HG03060 (cell line): ENCODE measurements at regions not wholly inside any gene's neighbourhood (a gene's known extent, or its start where the extent isn't known, plus 50 kb on each side); places are given as distances from the start of the nearest gene placed in this dataset.
A peak's percentile ranks its signal among the peaks of the same experiment; 100 is the strongest.

ENCODE experiments used
- ATAC-seq: cut with Tn5 transposase; IDR thresholded peaks from one replicate; pipeline ENCODE4 v1.9.1; 2021; ENCODE audit warnings: low read depth, moderate number of reproducible peaks; ENCODE audit not compliant: unreplicated experiment

DNA sequence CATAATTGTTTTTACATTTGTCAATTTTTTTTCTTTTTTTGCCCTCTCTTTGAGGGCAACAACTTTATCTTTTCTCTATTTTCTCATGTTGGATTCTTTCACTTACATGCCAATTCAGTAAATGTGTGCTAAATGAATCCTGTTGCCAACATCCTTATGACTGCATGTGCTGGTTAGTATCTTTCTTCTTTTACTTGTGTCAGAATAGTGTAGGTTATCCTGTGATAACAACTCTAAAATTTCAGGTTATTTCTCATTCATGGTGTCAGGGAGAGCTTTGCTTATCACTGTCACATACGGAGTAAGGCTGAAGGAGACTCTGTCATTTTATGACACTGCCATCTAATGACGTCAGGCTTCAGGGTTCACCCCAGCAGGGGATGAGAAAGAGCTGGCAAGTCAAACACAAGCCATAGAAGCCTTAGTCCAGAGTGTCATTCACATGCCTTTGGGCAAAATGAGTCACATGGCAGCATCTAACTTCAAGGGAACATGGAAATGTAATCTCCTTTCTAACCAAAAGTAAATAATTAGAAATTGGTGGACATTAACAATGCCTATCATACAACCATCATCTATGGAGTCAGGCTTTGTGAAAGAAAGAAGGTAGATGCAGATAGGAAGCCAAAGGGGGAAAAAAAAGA lies 242.5 kb upstream of the ATP2B1 start:
- no peak for ATAC-seq

DNA sequence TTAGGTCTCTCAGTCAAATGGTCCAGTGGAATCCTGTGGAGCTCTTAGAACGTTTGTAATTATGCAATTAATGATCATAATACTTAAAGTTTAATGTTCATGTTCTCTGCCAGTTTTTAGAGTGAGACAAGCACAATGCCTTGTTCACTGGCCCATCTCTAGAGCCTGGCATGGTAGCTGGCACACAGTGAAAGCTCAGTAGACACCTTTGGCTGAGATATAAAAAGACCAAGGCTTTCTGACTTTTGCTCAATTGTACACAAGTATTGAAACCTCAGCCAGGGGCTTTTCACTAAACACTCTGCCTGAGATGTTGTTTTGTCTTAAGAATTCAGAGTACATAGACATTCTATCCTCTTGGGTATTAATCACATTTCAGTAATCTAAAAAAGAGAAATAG lies 241.8 kb upstream of the ATP2B1 start:
- ATAC-seq: peak; percentile 29

DNA sequence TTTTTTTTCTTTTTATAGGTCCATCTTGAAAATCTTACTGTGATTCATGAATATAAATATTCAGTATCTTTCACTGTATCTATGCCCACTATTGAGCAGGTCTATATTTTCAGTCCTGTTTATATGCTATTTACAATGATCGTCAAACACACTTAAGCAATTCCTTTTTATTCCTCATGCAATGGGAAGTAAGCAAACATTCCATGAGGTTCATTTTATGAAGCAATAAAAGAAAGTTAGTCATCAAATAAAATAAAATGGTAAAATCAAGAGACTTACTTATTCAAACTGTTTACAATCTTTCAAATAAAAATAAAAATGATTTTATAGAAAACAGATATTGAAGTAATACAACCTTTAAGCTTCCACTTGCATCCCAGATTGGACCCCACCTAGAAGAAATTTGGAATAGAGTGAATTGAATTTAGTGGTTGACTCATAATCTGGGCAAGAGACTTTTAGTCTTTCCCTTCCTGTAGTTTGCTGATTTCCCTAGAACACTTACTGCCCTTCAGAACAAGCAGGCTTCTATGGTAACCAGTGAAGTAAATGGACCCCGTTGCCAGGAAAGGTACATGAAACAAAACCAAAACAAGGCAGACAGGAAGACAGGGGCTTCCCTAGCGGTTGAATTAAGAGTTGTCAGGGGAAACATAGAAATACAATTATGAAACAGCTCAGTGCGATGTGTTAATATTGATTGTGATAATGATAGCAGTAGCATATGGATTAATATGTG lies 241.0 kb upstream of the ATP2B1 start:
- peak; percentile 87 for ATAC-seq

DNA sequence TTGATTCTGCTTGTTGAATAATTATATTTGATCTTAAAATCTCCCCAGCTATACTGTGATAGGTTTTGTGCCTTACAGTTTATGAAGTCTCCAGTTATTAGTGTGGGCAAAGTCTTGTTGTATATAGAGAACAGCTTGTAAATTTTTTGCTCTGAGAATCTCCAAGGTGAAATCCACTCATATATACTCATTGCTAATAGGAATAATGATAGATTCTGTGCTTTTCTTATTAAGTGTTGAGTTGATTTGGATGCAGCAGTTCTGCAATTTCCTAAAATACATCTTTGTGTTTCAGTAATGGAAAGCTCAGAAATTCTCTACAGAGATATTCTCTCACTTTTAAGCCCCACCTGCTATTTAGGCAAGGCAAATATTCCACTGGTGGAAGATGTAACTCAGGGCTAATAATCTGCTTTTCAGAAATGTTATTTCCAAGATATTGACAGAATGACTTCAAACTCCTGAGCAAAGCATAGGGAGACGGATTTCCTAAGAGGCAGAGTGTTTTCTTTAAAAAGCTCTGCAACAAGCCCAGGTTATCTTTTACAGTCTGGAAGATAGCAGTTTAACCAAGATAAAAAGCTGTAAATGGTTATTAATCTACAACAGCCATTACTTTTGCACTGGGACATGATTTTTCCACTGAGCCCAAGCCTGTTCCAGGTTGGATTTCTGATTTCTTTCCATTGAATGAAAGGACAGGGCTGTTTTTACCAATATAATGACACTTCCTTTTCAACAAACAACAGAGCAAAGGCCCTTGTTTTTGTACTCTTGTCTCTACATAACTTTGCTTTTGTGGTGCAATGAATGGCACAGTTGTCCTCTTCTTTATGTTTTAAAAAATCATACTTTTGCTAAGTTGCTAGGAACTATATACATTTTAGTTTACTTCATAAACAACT lies 239.9 kb upstream of the ATP2B1 start:
- ATAC-seq: no peak

DNA sequence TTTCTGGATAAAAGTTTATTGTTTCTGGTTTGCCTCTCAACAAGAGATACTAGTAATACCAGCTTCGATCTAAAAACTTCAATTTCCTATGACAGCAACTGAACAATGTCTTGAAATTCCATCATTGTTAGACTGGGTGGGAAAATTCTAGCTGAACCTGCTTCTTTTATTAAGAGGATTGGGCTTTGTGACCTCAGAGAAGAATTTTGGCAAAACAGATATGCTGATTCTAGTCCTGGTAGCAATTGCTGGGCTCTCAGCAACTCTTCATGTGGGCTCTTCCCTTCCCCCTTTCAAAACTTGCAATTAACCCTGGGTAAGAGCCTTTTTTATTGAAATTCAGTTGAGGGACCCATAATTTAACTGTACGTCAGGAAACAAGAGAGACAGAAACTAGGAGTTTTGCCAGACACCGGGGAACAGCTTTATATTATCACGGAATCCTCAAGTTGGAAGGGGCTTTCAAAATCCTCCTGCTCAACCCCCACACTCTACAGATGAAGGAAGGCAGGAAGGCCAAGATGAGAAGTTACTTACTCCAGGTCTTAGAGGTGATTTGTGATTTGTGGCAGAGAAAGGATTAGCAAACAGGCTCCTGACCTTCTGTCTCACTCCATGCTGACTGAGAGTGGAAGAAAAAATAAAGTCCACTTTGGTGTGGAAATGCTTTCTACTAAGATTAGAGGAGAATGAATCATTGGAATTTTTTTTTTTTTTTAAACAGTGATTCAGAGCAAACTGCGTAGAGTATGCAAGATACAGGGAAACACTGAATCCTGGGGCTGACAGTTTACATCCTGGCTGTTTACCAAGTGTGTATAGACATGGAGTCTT lies 239.0 kb upstream of the ATP2B1 start:
- no peak for ATAC-seq

DNA sequence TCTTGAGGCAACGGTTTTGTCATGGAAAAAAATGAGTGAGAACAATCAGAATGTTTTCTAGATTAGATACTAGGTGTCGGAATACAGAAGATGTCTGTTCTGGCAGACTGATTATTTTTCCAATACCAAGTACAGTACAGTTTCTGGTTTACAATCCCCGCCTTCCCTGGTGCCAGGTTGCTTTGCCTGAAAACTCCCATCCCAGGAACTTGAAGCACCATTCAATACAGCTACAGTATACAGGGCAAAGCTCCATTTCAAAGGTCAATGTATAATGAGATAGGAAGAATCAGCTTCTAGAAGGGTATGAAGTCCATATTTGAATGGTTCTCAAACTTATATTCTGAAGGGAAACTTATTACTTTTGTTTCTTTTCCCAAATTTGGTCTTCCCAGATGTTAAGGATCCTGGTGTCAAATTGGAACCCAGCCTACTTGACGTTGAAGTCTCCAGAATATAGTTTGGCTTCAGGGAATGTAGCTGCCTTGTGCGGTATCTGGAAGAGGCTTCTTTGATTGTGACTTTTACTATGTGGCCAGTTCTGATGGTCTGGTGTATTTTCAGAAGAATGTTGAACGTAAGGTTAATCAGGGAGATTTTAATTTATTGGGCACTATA lies 238.0 kb upstream of the ATP2B1 start:
- no peak for ATAC-seq

DNA sequence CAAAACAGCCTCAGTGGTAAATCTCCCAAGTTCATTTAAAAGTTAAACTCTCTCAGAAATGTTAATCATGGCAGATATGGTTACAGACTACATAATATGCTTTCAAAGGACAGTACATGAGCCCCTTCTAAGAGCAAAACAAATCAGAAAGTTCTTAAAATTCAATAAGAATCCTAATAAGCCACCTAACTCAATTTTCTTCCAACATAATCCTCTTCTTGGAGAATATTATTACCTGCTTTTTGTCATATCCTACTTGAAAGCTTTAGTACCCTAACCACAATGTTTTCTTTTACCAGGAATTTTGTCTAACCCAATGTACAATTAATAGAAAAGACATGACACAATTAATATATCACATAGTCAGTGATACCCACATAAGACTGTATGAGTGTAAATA lies 236.5 kb upstream of the ATP2B1 start:
- ATAC-seq: no peak

DNA sequence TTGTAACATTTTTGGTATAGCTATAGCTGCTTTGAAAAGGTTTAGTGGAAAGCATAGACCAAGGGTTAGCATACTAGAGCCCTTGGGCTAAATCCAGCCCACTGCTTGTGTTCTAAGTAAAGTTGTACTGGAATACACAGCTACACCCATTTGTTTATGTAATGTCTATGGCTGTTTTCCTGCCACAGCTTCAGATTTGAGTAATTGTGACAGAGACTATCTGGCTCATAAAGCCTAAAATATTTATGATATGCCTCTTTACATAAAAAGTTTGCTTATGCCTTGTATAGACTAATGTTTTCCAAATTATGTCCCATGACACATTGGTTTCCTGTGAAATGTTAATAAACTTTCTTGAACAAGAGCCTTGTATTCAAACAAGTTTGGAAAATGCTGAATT lies 234.8 kb upstream of the ATP2B1 start:
- ATAC-seq: no peak

DNA sequence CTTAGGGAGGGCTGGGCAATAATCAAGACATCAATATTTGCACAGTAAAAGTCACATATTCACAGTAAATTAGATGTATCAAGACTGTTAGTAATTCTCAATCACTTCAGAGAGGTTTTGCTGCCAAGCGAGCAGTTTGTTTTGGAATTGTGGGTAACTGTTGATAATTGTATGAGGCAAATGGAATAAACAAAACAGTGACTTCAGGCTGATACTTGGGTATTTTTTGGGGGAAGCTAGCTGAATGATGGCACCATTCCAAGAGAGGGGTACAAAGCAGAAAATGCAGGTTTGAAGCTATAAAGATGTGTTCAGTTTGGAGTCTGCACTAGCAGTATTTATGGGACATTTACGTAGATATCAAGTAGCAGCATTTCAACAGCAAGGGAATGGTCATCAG lies 232.8 kb upstream of the ATP2B1 start:
- no peak for ATAC-seq

DNA sequence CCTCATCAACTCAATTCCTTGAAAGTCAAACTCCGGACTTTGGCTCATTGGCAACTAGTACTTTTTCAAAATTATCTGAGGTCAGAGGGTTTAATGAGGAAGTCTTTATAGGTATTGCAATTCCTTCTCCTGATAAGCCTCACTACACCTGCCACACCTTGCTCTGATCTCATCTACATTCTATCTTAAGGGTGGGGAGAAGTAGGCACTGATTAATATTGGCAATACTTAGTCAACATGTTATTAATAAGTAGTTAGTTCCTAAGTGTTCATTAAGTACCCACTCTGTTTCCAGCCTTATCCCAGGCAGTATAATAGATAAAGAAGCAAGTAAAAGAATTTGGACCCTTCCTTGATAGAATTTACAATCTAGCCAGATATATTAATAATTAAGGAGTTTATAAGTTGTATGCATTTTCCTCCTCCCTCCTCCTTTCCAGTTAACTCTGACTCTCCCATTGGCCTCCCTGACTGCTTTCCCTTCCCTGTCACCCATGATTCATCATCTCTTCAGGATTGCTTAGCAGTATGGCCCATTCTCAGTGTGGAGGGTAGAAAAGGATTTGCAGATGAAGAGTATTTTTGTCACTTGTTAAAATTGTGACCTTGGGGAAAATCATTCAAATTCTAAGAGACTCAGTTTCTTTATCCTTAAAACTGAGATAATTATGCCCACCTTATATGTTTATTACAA lies 231.0 kb upstream of the ATP2B1 start:
- ATAC-seq: no peak

DNA sequence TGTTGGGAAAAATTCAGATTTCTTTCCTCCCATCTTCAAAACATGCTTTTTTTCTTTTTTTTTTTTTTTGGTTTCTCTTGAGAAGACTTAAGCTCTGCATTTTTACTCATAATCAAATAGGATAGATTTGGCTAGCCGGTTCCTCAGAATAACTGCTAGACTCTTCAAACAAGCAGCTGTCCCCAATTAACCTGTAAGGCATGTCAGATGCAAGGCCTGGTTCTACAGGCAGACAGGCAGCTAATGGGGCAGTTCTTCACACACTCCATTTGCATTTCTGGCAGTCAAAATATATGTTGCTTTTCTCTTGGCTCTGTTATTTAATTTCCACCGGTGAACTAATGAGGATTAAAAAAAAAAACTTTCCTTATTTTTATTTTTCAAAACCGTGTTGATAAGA lies 228.0 kb upstream of the ATP2B1 start:
- ATAC-seq: no peak

DNA sequence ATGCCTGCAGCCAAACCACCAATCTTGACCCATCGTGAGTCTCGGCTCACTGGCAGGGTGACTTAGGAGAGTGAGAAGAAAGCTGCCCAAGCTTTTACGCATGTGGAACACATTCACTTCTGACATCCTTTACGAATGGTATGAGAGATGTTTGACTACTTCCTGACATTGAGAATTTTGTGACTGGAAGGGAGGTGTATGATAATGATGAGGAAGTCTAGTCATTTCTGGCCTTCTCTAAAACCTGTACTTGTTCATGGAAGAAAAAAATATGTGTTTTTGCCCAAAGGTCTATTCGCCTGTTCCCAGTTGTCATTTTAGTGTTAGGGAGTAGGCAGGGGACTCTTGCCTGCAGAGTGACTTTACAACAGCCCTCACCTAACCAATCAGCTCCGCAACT lies 227.2 kb upstream of the ATP2B1 start:
- ATAC-seq: no peak

DNA sequence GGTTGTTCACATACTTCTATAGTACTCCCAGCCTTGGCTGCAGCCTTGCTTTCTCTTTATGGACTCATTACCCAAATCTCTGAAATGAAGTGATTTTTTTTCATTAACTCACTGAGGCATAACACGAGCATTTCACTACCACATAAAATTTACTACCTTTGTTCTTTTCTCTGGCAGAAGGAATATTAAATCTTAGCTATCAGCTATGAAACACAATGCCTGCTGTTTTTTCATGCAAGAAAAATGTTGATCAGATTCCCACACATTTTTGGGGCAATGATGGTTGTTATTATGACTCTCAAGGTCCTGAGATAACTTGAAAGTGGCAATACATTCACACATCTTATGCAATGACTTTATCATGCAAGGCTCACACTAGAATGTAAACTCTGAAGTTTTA lies 225.3 kb upstream of the ATP2B1 start:
- ATAC-seq: no peak

DNA sequence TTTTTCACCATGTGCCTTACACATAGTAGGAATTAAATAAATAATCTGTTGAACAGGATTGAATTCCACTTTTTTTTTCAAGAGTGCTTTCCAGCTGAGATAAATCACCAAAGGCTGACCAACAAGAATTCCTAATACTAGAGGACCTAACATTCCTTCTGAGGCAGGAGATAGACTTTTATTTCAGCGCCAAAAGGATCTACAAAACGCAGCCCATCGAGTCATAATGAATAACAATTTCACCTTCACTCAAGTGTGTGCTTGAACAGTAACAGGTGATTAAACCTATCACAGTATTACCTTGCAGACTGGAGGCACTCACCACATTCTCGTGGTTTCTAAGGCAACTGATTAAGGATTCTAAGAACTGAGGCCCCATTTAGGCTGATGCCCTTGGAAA lies 224.3 kb upstream of the ATP2B1 start:
- ATAC-seq: no peak

DNA sequence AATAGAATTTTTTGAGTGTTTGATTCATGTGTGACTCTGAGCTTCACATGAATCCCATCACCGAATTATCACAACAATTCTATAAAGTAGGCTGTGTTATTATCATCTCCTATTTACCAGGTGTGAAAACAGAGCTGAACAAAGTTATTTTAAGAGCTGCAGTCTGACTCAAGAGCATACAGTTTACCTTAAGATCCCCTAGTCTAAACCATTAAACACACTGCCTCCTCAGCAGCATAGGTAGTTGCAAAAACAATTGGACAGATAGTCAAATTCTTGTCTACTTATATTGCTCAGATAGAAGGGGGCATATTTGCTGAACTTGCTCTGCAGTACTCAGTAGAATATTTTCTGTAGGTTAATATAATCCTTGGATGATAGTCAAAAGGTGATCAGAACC lies 219.8 kb upstream of the ATP2B1 start:
- ATAC-seq: no peak

DNA sequence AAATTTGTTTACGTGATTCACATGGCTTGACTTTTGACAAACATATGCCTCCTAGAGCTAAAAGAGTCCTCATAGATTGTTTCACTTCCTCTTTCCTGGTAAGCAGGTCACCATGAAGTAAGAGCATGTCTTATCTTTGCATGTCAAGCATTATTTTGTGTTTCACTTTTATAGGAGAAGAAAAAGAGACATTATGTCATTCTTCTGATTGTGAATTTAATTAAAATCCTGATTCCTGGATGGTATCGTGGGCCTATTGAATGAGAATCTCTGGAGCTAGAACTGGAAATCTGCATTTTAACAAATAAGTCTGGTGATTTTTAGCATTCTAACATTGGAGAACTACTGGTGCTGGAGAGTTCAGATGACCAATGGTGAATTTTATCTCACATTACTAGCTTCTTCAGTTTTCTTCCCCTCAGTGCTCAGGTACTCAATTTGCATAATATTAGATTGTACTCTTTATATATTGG lies 218.6 kb upstream of the ATP2B1 start:
- peak; percentile 98 for ATAC-seq

DNA sequence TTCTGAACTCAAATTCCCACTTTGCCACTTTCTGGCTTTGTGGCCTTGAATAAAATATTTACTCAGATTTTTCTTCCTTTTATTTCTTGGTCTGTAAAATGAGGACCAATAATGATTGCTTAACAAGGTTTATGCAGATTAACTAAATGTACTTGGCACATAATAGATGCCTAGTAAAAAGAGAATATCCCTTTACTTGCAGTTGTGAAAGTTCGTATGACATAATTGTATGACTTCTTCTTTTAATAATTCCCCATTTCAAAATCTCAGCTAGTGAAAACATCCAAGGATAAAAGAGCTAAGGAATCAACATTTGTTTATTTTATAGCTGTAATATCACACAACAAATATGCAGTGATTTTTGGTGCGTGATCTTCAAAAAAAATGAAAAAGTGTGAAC lies 215.6 kb upstream of the ATP2B1 start:
- ATAC-seq: no peak

DNA sequence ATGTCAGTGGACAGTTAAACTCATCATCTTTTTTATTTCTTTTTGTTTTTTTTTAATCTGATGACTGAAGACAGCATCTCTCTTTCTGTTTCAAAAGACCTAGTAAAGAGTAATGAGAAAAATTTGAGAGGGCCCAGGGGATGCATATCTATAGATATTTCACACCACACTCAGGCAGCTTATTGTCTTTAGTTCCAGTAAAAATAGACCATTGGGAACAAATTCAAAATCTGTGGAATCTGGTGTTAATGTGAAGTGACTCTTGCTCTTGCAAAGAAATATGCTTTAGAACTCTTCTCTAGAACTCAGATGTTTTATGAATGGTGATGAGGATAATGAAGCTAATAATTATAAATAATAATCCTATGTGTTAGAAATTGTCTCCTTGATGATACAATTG lies 214.5 kb upstream of the ATP2B1 start:
- no peak for ATAC-seq

DNA sequence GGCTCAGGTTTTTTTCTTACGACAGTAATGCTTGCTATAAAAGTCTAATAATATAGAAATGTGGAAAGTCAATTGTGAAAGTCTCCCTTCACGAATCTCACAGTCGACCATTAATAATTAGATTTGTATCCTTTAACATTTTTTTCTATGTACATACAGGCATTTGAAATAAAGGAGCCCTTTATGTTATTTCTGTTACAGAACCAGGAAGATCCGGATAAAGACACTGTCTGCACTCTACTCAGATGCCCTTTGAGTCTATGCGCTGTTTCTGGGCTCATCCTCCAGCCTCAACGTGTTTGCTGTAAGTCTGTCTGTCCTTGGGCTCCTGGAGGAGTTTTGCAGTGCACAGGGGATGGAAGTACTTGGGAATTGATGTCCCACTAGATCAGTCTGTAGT lies 212.2 kb upstream of the ATP2B1 start:
- ATAC-seq: no peak
